ENCODE measurements at regions not wholly inside any gene's neighbourhood (a gene's known extent, or its start where the extent isn't known, plus 50 kb on each side); places are given as distances from the start of the nearest gene placed in this dataset.
"Not testable (repeated sequence)": the region's sequence is repeated elsewhere in the genome, so short reads cannot be mapped to it uniquely, and the experiment has no call there.

GRCh38 chr5:68862560-68862959 lies 231.3 kb upstream of the SLC30A5 start:
- ChIA-PET CTCF (no interaction called here), POLR2A (no interaction called here)
- intact Hi-C loops (cut with micrococcal nuclease): no loop called here
- WGBS (ENCODE audit: insufficient coverage): 98% methylated on average over 5 of the region's 5 CpGs
- no peak overlapping the region for H3K4me3 Mint-ChIP-seq
- H3K4me1 Mint-ChIP-seq: no peaks in the 10 kb centered on the region
- no peak for ATAC-seq (ENCODE audit: low read depth)
- DNase-seq: no peak
- Histone ChIP-seq H3K27me3 (replicated peaks in 1 of 4; ENCODE audit: control extremely low read depth in 1 of 4, control insufficient read depth in 3 of 4, insufficient read depth in 4 of 4, low read length in 3 of 4) (no peaks in the 10 kb centered on the region), H3K36me3 (replicated peaks in 1 of 2; ENCODE audit: control extremely low read depth in 1 of 2, control insufficient read depth in 1 of 2, extremely low read depth in 1 of 2, insufficient read depth in 2 of 2, low read length in 1 of 2) (no peaks in the 10 kb centered on the region), H3K9ac (ENCODE audit: low read length) (no peak overlapping the region), H3K27ac (ENCODE audit: low read length in 2 of 2) (no peak overlapping the region), H2AFZ (ENCODE audit: insufficient read depth, low read depth, low read length, poor library complexity, severe bottlenecking) (no peak overlapping the region), H3K79me2 (ENCODE audit: control insufficient read depth, insufficient read depth, low read length) (no peaks in the 10 kb centered on the region), H3K4me1 (ENCODE audit: control insufficient read depth in 2 of 2, insufficient read depth in 2 of 2, low read length in 2 of 2) (no peaks in the 10 kb centered on the region), H3K9me3 (ENCODE audit: control extremely low read depth in 1 of 3, control insufficient read depth in 2 of 3, insufficient read depth in 1 of 3, low read length in 2 of 3) (peaks cover 0 to 4% (median 0%) of the 10 kb centered on the region in 3 donors), H3K4me2 (replicated peaks; ENCODE audit: low read depth, low read length, poor library complexity, severe bottlenecking) (no peak overlapping the region), H3K4me3 (ENCODE audit: control extremely low read depth in 1 of 5, extremely low read depth in 1 of 5, insufficient read depth in 1 of 5, low read depth in 2 of 5, low read length in 4 of 5) (no peak overlapping the region), H4K20me1 (ENCODE audit: control insufficient read depth, insufficient read depth, low read length, poor library complexity, severe bottlenecking) (no peaks in the 10 kb centered on the region)
- H3K27ac Mint-ChIP-seq: no peak overlapping the region
- H3K27me3 Mint-ChIP-seq: peaks cover 26% of the 10 kb centered on the region
- TF ChIP-seq EZH2 (IDR thresholded peaks at IDR 0.05; ENCODE audit: borderline replicate concordance, insufficient read depth, low read depth, low read length, poor library complexity, severe bottlenecking) (no peak), CTCF (IDR thresholded peaks at IDR 0.05) (no peak)
- H3K9me3 Mint-ChIP-seq (ENCODE audit: insufficient read depth): peaks cover 3% of the 10 kb centered on the region

GRCh38 chr5:68865192-68865591 lies 228.6 kb upstream of the SLC30A5 start:
- POLR2A ChIA-PET; H3K9me3 ChIP-seq (ENCODE audit: control extremely low read depth in 1 of 3, control insufficient read depth in 2 of 3, insufficient read depth in 1 of 3, low read length in 2 of 3); H3K79me2 ChIP-seq (ENCODE audit: control insufficient read depth, insufficient read depth, low read length); ATAC-seq (ENCODE audit: low read depth); H3K27me3 ChIP-seq (replicated peaks in 1 of 4; ENCODE audit: control extremely low read depth in 1 of 4, control insufficient read depth in 3 of 4, insufficient read depth in 4 of 4, low read length in 3 of 4); H3K9ac ChIP-seq (ENCODE audit: low read length); H3K4me2 ChIP-seq (replicated peaks; ENCODE audit: low read depth, low read length, poor library complexity, severe bottlenecking); H3K4me3 ChIP-seq (ENCODE audit: control extremely low read depth in 1 of 5, extremely low read depth in 1 of 5, insufficient read depth in 1 of 5, low read depth in 2 of 5, low read length in 4 of 5); H3K4me1 ChIP-seq (ENCODE audit: control insufficient read depth in 2 of 2, insufficient read depth in 2 of 2, low read length in 2 of 2); H3K4me3 Mint-ChIP-seq; H3K4me1 Mint-ChIP-seq; H3K27ac ChIP-seq (ENCODE audit: low read length in 2 of 2); H3K36me3 ChIP-seq (replicated peaks in 1 of 2; ENCODE audit: control extremely low read depth in 1 of 2, control insufficient read depth in 1 of 2, extremely low read depth in 1 of 2, insufficient read depth in 2 of 2, low read length in 1 of 2); H2AFZ ChIP-seq (ENCODE audit: insufficient read depth, low read depth, low read length, poor library complexity, severe bottlenecking); DNase-seq; H3K9me3 Mint-ChIP-seq (ENCODE audit: insufficient read depth); H4K20me1 ChIP-seq (ENCODE audit: control insufficient read depth, insufficient read depth, low read length, poor library complexity, severe bottlenecking); intact Hi-C loops (cut with micrococcal nuclease); H3K27ac Mint-ChIP-seq: not testable (repeated sequence)
- CTCF ChIA-PET: interaction anchor here (0.6 kb wide), 1 partner anchor 9 kb away, joined by 3 read pairs; no protein-coding TSS in a partner anchor
- WGBS (ENCODE audit: insufficient coverage): 94% methylated on average over 9 of the region's 11 CpGs
- peaks cover 30% of the 10 kb centered on the region for H3K27me3 Mint-ChIP-seq
